ENCODE measurements at regions not wholly inside any gene's neighbourhood (a gene's known extent, or its start where the extent isn't known, plus 50 kb on each side); places are given as distances from the start of the nearest gene placed in this dataset.
"Not testable (repeated sequence)": the region's sequence is repeated elsewhere in the genome, so short reads cannot be mapped to it uniquely, and the experiment has no call there.

DNA sequence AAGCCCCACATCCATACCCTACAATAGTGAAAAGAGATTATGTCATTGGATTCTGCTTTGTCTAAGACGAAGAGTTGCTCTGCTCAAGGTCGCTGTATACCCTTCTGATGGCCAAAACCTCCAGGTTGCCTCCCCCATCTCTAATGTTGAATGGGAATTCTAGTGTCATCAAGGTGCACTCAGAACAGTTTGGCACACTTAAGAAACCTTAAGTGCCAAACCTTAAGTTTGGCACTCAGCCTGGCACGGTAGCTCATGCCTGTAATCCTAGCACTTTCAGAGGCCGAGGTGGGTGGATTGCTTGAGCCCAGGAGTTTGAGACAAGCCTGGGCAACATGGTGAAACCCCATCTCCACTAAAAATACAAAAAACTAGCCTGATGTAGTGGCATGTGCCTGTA is 1245.6 kb upstream of the SEL1L start:
- no peak for DNase-seq

DNA sequence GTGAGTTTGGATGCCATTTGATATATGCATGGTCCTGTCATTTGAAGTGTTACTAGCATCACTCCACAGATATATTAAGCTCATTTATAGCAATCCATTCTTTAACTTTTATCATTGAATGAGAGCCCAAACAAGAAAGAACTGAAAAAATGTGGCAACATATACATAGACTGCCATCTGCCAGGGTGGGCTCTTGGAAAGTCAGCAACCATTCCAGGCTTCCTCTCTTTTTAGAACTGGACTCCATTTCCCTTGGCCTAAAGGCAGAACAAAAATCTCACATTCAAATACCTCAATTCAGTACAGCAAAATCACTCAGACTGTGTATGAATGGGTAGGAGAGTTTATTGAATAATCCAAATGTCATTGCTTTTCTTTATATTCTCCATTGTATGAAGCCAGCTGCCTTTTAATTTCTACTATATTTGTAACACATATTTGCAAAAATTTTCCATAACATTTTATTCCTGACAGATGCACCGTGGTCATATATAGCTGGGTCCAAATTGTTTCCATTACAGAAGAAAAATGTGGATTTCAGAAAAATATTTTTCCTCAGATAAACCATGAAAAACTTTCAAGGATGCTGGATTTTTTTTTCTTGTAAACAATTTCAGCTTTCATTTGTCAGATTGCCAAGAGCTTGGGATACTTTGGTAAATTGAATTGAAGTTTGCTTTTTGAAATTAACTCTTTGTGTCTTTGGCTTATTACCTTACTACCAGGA is 1252.3 kb upstream of the SEL1L start:
- no peak for DNase-seq

DNA sequence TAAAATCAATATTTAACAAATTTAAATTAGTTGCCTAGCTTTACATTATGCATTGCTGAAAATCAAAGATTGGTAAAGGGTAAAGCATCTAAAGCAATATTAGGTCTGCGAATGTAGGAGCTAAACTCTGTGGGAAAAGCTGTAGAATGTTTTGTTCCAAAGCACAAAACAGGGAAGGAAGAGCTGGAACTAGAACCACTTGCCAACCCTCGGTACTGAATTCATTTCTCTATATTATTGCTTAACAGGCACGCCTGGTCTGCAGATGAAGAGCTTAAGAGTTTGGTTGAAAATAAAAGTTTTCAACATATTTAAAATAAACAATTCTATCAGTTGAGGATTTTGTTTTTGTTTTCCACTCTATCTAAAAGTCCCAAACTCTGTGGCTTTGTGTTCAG is 1252.8 kb upstream of the SEL1L start:
- DNase-seq, result no peak

DNA sequence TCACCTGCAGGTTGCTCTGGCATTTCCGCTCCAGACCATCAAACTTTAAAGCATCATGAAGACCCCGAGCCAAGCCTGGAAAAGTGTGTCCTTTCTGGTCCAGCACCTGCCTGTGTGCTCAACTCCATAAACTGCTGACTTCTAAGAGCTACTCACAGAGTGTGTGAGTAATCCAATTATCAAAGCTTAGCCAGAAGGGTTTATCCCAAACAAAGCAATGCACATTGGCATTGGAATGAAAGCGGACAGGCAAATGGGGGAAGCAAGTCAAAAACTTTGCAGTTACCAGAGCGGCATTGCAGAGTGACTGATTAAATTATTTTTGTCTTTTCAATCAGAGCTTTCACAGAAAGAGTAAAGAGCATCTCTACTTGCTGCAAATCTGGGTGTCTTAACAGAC is 1262.4 kb upstream of the SEL1L start:
- DNase-seq, result no peak

DNA sequence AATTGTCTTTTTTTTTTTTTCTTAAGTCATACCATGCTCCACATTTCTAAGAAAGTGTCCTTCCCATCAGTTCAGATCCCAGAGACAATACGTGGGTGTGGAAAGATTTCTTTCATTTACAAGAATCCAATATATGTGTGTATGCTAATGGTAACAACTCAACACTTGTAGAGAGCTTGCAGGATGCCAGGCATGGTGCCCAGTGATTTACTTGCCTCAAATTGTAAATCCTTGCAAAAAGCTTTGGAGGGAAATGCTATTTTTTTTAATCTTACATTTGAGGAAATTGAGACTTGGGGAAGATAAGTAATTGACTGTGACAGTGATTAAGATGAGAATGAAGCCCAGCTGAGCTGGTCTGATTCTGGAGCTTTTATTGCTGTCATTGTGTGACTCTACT is 1264.6 kb upstream of the SEL1L start:
- peak in 10 of 58 donors; percentile 4 to 23 (median 9) for DNase-seq

DNA sequence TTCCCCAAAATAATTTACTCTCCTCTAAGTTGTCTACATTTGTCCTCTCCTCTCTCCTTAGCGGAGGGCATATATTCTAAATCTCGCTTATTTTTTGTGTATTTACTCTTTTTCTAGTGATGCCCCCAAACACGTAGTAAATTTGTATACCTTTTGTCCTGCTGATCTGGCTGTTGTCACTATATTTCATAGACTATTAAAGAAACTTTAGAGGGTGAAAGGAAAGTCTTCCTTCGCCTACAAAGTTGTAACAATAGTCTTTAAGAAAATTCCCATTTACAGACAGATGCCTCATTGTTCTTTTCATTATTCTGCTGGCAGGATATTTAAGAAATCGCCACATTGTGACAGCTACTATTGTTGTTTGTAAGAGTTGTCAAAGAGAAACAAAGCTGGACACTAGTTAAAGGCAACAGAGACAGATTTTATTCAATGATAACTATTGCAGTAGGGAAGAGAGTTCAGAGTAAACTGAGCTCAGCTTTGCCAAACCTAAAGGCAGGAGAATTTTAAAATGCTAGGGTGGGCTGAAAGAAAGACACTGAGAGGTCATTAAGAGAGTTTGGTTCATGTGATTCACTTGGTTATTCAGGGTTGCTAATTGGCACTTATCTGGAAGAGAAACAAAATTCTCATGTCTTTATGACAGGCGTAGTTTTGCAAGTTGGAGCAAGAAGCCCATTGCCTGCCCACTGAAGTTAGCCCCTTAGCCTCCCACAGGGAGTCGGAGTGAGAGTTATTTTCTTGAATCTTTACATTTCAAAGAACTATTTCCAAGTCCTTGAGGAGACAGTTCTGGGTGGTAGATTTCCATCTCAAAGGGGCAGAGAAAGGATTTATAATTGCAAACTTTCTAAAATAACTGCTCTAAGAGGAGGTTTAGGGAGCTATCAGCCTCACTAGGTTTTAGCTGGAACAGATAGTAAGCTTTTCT is 1272.5 kb upstream of the SEL1L start:
- no peak for DNase-seq

DNA sequence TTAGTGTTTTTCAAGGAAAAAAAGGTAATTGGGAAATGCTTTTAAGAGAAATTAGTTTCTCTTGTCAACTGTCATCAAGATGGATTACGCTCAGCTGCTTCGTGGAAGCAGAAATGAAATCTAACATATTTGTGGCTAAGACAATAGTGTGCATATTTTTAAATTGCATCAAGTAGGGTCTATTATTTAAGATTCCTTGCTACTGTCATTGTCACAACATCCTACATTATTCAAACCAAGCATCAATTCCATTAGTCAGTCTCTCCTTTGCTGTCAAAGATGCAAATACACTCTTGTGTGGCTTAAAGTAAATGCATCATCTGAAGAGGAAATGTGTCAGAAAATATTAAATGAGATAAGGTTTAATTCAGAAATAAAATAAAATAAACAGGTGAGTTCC is 1277.6 kb upstream of the SEL1L start:
- DNase-seq, result no peak

DNA sequence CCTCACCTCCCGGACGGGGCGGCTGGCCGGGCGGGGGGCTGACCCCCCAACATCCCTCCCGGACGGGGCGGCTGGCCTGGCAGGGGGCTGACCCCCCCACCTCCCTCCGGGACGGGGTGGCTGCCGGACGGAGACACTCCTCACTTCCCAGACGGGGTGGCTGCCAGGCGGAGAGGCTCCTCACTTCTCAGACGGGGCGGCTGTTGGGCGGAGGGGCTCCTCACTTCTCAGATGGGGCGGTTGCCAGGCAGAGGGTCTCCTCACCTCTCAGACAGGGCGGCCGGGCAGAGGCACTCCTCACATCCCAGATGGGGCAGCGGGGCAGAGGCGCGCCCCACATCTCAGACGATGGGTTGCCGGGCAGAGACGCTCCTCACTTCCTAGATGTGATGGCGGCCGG is 1280.7 kb upstream of the SEL1L start:
- not testable (repeated sequence) for DNase-seq

DNA sequence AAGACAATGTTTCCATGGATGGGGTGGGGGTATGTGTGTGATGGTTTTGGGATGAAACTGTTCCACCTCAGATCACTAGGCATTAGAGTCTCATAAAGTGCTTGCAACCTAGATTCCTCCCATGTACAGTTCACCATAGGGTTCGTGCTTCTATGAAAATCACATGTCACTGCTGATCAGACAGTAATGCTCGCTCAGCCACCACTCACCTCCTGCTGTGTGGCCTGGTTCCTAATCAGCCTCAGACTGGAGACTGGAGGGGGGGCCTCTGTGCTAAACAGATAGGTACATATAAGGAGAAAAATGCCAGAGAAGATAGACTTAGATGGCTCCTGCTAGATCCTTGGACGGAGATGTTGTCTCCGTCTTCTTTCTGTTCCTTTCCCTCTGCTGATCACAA is 1296.9 kb upstream of the SEL1L start:
- DNase-seq, result no peak

DNA sequence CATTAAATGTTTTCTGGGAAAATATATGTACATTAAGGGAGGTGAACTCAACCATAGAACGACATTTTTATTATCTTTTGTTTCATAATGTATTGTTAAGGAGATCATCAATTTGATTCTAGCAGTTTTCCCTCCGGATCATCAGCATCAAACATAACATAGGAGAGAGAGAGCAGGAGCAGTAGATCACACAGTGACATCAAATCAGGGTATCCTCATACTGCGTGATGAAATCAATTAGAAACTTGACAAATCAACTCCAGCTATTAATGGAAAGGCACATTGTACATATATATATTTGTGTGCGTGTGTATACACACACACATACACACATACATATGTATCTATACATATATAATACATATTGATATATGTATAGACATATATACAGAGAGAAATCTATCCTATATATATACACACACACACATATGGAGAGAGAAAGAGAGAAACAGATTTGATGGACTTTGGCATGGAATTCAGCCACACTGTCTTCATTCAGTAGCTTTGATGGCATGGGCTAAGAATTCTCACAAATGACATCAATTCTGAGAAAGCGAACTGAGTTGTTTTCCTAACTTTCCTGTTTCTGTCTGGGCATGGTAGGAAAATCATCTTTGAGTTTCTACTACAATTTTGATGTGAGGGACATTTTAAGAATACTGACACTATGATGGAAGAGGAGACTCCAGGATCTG is 1302.8 kb upstream of the SEL1L start:
- no peak for DNase-seq

DNA sequence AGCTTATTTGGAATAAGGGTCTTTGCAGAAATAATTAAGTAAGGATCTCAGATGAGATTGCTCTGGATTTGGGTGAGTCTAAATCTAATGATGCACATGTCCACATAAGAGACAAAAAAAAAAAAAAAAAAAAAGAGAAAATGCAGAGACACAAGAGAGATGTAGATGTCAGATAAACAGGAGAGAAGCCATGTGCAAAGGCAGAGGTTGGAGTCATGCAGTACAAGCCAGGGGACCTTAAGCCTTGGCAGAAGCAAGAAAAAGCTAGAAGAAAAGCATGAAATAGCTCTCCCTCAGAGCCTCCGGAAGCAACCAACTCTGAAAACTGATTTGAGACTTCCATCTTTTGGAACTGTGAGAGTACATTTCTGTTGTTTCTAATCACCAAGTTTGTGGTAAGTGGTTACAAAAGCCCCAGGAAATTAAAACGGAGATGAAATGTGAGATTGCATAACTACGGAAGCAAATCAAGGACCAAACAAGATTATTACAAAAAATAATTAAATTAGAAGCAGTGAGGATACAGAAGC is 1304.0 kb upstream of the SEL1L start:
- DNase-seq, result no peak

DNA sequence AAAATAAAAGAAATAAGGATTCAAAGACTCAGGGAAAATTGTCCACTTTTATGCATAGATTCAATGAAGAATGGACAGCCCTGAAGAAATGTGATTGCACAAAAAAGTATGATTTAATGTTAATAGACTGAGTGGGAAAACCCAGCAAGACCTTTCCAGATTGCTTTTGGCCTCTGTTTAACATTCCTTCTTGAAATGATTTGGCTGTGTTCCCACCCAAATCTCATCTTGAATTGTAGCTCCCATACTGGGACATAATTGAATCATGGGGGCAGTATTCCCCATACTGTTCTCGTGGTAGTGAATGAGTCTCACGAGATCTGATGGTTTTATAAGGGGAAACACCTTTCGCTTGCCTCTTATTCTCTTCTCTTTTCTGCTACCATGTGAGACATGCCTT is 1316.9 kb upstream of the SEL1L start:
- DNase-seq, result no peak

DNA sequence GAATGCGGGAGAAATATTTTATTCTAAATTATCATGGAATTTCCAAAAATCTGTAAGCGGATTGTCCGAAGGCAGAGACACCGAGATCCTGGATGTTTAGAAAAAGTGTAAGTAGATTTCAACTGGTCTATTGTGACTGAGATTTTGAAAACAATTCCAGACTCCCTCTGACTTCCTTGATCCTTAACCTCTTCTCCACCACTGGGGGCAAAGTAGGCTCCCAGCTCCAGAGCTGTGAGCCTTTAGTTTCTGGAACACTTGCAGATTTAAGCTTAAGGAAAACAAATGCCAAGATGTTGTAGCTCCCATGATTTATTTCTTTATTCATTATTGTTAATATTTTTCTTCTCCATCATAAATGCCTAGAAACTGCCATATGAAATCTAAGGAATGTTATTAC is 1320.5 kb upstream of the SEL1L start:
- DNase-seq, result no peak

DNA sequence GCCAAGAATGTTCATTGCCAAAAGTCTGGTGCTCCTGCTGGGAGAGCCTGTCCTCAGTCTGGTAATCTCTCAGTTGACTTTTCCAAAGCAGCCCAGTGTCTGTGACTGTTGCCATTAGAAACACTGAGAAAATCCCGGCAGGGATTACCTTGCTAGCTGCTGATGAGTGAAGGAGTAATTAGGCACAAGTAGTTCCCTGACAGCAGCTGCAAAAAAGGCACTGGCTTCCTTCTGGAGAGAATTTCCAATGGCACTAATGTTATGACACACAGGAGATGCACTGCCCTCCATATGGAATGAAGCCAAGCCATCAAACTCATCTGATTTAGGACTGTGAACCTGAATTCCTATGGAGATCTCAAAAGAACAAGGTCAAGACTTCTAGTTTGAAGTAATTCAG is 1321.2 kb upstream of the SEL1L start:
- no peak for DNase-seq

DNA sequence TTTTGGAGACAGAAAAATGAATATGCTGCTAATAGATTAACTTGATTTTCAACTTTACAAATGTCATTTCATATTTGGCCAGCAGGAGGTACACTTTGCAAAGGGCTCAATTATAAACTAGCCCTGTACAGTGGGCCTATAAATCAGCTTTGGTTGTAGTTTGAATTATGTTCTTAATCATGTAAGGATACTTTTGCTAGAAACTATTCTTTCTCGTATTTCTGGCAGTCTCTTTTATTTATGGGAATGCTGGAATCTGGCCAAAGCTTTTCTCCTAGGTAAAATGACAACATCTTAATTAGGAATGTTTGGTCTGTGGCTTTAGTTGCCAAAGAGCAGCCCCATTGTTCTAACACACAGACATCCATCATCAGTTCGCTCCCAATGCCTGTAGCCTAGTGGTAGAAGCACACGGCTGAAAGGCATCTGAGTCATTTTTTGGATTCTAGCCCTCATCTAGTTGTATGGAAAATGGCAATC is 1322.3 kb upstream of the SEL1L start:
- peak in 6 of 58 donors; percentile 1 to 40 (median 8) for DNase-seq

DNA sequence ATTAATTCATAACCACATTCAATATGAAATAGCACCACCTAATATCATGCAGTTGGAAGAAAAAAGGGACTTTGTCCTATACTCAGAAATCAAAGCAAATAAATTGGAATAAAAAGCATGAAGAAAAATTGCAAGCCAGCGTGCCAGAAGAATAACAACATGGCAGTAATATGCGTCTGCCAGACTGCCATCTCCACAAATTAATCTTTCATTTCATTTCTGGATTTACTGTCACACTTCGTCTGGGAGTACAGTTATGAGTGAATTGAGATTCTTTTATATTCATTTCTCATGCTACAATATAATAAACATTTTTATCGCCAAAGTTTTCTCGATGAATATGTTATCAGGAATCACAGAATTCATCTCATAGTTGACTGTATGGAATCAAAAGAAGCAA is 1327.7 kb upstream of the SEL1L start:
- no peak for DNase-seq

DNA sequence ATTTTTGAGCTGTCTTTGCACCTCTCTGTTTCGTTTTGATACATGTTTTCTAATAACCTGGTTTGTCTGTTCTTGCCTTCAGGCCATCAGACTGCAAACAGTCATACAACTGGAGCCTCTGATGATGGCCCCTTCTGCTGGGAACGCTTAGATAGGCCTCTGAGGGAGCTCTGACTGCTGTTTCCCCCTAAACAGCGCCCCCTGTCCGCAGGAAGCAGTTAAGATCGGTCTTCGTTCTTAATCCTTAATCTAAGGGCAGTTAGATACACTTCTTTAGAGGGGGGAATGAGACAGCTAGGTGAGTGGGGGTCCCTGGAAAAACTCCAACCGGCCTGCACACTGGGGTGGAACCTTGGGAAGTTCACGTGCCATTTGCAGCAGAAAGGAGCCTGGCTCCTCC is 1338.8 kb upstream of the SEL1L start:
- DNase-seq, result no peak

DNA sequence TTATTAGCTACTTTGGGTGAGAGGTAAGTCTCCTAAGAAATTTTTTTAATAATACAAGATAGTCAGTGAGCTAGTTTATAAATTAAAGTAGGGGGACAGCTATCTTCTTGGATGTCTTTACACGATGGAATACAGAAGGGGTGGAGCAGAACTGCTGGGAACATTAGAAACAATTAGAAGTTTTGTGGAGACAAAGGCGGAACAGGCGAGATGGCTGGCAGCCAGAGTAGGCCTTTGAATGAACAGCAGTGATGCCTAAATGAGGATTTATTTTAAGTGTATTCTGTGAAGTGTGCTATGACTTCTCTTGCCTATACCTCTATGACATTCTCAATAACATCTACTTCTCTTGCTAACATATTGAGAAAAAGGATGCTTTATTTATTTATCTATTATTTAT is 1345.3 kb upstream of the SEL1L start:
- no peak for DNase-seq

DNA sequence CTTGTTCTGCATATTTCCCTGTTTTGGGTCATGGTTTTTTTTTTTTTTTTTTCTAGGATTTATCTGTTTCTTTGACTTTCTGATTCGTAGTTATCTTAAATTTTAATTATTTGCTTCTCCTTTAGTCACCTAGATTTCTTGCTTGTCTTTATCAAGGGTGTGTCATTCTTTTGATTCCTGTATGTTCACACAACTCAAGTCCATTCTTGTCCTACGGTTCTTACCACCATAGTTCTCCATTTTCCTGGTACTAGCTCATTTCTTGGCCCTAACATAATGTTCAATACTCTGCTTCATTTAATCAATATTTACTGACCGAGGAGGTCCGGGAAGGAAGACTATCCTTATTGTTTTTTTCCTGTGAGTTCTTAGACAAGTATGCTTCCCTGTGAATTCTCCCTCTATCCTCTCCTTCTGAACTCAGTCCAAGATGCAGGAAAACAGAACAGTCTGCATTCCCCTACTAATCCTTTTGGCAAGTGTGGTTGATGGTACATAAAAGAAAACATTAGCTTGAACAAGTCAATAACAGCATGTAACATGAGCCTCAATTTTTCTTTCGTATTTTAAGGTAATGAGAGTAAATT is 1346.4 kb upstream of the SEL1L start:
- no peak for DNase-seq

DNA sequence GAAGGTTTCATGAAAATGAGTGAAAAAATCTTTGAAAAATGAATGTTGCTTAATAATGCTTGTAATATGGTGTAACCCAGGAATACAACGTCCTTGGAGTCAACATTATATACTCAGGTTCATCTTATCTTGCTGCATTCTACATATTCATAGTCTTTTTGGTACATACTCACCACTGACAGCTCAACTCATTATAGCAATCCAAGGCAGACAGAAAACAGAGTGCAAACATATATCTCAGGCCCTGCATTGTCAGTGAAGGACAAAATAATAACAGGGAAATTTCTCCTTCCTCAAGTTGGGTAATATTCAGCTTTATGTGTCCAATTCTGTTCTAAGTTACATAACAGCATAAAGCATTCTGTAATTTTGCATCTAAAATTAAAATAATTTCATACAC is 1353.0 kb upstream of the SEL1L start:
- DNase-seq, result no peak

DNA sequence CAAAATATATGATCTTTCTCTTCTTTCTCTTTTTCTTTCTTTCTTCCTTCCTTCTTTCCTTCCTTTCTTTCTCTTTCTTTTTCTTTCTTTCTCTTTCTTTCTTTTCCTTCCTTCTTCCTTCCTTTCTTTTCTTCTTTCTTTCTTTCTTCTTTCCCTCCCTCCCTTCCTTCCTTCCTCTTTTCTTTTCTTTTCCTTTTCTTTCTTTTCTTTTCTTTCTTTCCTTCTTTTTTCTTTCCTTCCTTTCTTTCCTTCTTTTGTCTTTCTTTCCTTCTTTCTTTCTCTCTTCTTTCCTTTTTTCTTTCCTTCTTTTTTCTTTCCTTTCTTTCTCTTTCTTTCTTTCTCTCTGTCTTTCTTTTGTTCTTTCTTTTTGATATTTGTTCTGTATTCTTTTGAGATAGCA is 1356.0 kb upstream of the SEL1L start:
- no peak for DNase-seq
